Sigmoid colon (tissue), 4 donors: ENCODE measurements at regions not wholly inside any gene's neighbourhood (a gene's known extent, or its start where the extent isn't known, plus 50 kb on each side); places are given as distances from the start of the nearest gene placed in this dataset.

Experiments
- CTCF ChIP-seq, 4 experiments: fragments of 450-650 bp in 3 of 4; fragments of 200-600 bp in 1 of 4; IDR thresholded peaks; one replicate each; pipeline ENCODE4 v1.5.1; 2016 to 2019; ENCODE audit warnings: antibody characterized with exemption in 4 of 4, mild to moderate bottlenecking in 3 of 4, moderate library complexity in 2 of 4
- EP300 ChIP-seq, 4 donors: sonication (generic); formaldehyde crosslinking; IDR thresholded peaks; one replicate each; pipeline ENCODE4 v1.6.1; 2017; ENCODE audit warnings: antibody characterized with exemption in 4 of 4
- POLR2A ChIP-seq, 2 donors: fragments of 450-650 bp; IDR thresholded peaks; one replicate each; pipeline ENCODE4 v1.6.1; 2016; ENCODE audit warnings: antibody characterized with exemption in 2 of 2, mild to moderate bottlenecking in 2 of 2, moderate library complexity in 2 of 2
- POLR2AphosphoS5 ChIP-seq, 4 donors: sonication (generic); formaldehyde crosslinking; IDR thresholded peaks; one replicate each; pipeline ENCODE4 v1.6.1; 2017; ENCODE audit warnings: antibody characterized with exemption in 4 of 4

DNA sequence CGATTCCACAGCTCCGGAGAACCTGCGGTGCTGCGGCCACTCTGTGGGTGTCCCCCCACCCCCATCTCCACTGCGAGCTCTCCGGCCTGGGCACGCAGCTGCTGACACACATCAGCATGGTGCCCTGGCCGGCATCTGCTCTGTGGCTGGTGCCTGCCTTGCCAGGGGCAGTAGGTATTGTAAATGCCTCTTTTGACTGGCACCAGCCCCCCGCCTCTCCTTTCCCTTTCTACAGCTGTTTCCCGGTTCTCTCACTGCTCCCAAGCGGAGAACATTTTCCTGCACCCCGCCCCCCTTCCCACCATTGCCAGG lies 357.1 kb upstream of the ZNF32 start:
- TF ChIP-seq CTCF (IDR thresholded peaks at IDR 0.05) (no peak), EP300 (IDR thresholded peaks at IDR 0.05) (no peak), POLR2A (IDR thresholded peaks at IDR 0.05) (no peak), POLR2AphosphoS5 (IDR thresholded peaks at IDR 0.05) (no peak)
